CD4-positive, alpha-beta T cell treated with Interleukin-17A for 4 hours (primary cell): ENCODE measurements at regions not wholly inside any gene's neighbourhood (a gene's known extent, or its start where the extent isn't known, plus 50 kb on each side); places are given as distances from the start of the nearest gene placed in this dataset.

ENCODE experiments used
- DNase-seq: peaks from one replicate; pipeline ENCODE4 v3.0.0-alpha.2; 2020; ENCODE audit warnings: mixed read lengths

DNA sequence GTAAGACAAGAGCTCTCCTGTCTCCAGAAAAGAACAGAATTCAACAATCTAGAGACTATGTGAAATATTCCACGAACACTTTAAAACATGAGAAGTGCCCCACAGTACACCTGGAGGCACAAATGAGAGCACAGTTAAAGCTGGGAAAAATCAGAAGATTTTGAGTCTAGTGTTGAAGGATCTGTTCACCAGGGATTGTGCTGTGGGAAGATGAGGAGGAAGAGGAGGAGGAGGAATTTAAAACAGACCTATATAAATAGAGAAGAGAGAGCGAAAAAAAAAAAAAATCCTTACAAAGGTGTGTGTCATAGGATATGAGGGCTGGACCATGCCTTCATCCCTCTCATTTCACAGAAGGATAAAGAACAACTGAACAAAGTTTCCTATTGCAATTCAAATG lies 361.0 kb upstream of the SEMA6D start:
- DNase-seq, result no peak

DNA sequence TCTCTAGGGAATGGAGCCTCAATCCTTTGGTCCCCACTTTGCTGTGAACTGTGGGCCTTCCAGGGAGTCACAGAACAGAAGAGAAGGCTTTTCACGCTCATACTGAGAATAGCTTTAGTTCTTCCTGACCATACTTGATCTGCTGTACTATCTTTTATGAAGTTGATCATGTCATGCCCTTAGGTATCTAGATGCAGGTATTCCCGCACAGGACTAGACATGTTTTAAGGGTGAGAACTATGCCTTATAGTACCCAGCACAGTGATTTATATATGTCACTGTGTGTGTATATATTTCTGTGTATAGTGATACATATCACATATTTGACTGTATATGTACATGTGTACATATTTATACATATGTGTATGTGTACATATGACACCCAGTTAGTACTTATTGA lies 358.4 kb upstream of the SEMA6D start:
- DNase-seq, result no peak

DNA sequence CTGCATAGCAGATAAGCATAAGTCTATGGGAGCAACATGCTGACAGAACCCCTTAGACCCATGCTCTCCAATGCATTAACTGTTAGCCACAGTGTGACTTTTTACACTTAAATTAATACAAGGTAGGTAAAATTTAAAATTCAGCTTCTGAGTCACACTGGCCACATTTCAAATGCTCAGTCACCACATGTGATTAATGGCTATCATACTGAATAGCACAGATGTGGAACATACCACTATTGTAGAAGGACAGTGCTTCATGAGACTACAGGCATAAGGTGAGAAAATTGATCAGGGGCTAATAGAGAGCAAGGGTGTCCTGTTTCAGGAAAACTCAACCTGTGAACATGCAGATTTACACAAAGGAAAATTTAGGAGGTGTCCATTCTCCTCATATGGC lies 357.0 kb upstream of the SEMA6D start:
- DNase-seq, result no peak

DNA sequence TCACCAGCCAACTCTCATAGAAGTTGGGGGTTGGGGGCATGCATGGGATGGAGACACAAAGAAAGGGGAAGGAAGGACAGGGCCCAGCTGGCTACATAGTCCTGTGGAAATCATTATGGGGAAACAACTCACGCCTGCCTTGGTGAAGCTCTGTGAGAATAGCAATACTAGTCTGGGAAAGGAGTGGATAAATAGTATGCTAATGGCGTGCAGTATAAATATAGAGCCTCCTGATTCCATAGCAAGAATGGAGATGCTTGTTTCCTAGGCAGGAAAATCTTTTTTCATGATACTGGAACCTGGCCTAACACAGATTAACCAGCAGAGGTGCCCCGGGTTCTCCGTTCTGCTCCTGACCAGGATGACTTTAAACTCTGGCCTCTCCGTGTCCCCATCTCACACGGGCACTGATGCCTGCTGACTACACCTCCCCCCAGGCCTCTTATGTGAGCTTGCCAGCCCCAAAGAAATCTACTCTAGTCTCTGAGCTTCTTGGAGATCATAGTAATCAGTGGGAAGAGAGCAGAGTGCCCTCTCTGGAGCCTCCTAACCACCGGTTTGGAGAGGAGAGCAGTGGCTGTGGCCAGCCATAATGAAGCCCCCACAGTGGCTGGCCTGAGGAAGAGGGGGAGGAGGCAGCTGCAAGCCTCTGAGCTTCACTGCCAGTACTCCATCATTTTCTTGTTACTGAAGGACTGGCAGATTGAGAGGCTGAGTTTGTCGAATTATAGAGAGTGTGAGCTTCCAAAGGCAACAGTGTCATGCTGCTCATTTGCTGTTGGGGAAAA lies 355.0 kb upstream of the SEMA6D start:
- DNase-seq, result no peak

DNA sequence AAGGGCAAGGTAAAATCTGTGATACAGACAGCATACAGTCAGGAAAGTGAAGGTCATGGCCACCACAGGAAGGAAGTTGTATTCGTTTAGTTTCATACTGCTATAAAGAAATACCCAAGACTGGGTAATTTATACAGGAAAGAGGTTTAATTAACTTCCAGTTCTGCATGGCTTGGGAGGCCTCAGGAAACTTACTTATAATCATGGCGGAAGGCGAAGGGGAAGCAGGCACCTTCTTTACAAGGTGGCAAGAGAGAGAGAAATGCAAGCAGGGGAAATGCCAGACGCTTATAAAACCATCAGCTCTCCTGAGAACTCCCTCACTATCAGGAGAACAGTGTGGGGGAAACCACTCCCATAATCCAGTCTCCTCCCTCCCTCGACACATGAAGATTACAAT lies 353.7 kb upstream of the SEMA6D start:
- DNase-seq, result no peak

DNA sequence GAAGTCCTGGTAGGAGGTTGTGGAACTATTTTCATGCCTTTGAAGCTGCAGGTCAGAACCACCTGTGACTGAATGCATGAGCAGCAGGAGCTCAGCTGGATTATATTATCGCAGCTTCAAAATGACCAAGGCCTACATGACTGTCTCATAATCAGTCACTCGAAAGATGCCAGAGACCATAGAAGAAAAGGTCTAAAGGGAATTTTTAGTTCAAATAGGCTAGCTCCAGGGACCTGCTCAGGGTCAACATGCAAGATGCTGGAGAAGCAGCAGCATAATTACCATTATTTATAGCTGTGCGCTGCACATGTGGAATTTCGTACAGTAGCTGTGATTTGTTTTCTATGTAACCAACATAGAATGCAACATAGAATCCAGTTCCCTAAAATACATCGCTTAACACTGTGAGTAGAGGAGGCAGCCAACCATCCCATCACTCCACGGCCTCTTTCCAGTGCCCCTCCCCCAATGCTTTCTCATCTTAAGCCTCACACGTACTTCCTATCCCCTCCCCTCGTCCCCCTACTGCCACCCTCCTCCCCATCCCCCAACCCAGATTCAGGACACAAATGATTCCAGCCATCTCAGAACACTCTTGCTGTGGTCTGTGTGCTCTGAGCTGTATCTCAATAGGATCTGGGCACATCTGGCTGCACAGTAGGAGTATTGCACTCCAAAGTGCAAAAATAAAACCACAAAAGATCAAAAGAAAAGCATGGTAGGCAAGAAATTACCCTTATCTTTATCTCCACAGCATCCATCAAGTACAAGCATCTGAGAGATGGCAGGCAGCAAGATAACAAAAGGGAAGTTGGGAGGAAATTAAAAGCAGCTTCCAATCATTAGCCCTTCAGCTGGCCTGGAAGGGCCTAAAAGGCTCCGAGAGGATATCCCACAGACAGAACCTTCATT lies 352.8 kb upstream of the SEMA6D start:
- no peak for DNase-seq

DNA sequence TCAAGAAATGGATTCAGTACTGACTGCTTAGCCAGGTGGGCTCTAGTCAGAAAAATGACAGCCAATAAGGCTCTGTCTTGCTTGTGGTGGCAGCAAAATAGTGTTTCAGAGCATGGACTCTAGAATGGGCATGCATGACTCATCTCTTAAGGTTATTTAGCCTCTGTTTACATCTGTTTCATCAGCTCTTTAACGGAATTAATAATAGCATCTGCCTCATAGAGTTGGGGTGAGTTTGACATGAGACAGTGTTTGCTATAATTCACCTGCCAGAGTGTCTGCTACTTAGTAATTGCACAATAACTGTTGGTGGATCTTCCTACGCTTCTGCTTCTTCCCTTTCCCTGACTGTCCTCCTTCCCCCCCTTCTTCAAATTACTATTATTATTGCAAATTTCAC lies 350.4 kb upstream of the SEMA6D start:
- DNase-seq, result no peak

DNA sequence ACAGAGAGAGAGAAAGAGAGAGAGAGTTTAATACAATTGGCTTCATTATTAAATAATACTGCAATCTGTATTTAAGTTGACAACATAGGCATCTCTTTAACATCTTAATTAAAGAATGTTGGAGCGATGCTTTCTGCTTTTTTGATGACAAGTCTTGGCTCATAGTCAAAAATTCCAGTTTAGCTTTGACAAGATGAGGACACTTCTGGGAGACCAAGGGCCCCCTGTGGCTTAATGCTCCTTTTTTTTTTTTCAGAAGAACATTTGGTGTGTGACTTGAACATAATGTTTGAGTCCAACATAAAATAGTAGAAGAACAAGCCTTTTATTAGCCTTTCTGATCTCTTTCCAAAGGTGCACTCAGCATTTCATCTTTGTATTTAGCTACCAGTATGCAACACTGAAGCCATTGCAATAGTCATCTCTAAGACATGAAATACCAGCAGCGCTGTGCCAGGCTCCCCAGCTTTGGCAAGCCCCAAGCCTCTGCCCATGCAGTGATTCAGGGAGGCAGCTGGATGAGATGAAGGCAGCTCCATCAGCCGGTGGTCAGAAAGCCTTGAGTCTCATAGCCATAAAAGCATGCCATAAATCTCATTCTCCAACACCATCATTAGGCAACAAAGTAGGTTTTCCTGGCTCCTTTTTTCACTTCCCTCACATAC lies 349.4 kb upstream of the SEMA6D start:
- DNase-seq, result no peak

DNA sequence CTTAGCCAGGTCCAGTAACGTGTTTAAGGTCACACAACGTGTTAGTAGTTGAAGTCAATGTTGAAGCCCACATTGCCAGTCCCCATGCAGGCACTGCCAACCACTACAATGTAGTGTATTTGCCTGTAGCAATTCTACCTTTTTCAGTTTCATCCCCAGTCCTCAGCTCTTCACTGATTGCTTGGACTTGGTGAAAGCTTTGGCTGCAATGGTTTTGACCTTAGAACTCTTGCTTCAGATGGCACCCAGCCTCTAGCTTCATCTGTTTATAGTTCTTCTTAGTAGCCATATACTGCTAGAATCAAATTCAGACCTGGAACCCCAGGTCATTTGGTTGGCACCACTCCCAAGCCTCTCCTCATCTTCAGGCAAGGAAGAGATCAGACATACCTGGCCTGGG lies 345.4 kb upstream of the SEMA6D start:
- no peak for DNase-seq

DNA sequence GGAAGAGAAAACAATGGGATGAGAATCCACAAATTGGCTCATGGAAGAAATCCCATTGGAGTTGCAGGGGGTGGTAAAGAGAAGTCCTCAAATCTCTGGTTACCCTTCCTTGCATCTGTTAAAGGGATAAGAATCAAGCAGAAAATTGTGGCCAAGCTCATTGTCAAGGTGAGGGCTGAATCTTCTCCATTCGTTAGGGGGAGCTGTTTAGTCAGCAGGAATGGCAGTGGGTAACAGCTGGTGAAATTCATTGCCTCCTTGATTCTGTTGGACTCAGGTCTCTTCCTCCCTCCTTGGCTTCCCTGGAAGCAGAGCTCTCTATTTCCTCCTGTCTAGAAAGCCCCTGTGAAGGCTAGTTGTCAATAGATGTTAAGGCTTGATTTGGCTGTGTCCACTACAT lies 343.1 kb upstream of the SEMA6D start:
- no peak for DNase-seq

DNA sequence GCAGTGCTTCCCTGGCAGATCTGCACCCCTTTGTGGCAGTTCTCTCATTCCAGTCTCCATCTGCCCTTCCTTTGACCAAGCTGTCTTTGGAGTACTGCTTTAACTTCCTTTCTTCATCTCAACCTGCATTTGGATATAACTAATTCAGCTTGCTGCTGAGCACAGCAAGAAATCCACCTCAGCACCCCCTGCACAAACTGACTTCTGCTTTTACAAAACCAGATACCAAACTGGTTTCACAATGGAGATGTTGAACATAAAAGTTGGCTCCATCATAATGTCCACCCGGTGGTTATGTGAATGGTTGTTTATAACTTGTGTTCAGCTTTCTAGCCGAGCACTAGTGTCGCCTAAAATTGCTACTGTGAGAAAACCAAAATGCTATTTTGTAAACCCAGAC lies 341.1 kb upstream of the SEMA6D start:
- no peak for DNase-seq

DNA sequence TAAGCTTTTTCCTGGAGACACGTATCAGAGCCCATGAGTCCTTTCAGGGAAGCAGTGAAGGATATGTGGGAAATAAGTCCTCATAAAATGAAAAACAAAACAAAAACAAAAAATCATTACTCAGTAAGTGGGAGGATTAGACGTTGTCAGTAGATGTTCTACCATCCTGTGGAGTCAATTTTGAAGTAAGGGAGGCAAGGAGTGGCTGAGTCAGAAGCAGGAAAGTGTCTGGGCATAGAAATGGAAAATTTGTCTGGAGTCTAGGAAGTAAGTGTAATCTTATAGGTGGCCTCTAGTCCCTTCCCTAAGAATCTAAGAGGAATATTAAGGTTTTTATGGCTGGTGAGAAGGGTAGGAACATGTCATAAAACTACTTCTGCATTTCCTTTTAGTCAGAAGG lies 339.8 kb upstream of the SEMA6D start:
- DNase-seq, result no peak

DNA sequence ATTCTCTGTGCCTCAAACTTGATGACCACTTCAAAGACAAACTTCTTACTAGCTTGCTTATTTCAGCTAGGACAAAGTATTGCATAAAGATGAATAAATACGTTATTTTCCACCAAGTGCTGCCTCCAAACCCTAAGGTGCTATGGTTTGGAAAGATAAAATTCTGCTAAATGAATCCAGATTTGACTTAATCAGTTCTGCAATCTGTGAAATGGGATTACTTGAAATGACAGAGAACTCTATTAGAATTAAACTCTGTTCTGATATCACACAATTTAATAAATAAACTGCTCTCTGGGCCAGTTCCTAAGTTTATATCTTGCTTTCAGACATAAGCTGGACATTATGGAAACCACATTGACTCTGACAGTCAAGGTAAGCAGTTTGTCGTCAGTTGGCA lies 338.8 kb upstream of the SEMA6D start:
- no peak for DNase-seq

DNA sequence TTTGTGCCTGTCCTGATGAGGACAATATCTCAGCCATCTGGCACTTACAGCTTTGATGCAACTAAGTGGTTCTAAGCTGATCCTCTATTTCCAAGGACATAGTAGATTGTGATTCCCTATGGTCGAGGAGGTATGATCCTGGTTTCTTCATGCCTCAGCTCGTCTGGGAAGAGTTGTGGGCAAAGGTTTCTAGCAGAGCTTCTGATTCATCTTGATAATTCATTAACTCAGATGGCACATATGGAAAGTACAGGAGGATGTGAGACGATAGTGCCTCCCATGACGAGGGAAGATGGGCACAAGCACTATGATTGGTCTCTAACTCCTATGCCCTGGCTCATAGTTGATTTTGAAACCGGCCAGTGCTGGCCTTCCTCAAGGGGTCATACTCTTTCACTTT lies 334.2 kb upstream of the SEMA6D start:
- no peak for DNase-seq

DNA sequence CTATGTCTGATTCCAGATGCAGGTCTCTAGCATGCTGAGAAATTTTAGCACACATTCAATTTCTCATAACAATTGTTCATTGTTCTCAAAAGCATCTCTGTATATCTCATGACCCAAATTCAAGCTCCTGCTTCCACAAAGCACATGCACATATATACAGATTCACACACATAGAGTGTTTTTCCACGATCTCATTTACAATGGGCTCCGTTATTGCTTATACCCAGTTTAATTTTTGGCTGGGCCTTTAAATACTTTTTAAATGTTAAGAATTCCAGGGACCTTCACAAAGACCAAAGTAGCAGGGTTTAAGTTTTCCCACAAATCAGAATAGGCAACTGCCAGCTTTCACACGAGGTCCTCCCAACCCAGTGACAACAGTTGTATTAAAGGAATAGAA lies 333.5 kb upstream of the SEMA6D start:
- DNase-seq, result no peak

DNA sequence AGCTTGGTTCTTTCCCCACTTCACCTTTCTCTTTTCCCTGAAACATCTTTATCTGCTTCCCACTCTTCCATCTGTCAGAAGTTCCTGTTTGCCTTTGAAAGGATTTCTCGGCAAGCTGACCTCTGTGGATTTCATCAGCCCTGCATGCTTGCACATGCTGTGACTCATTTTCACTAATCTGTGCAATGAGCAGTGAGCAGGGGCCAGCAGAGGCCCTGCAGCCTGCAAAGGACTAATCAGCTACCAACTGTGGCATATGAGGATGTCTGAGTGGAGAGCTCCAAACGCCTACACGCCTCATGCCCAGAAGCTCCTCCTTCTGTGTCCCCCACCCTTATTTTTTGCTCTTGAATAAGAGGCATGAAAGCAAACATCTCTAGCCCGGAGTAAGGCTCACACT lies 333.0 kb upstream of the SEMA6D start:
- DNase-seq, result no peak

DNA sequence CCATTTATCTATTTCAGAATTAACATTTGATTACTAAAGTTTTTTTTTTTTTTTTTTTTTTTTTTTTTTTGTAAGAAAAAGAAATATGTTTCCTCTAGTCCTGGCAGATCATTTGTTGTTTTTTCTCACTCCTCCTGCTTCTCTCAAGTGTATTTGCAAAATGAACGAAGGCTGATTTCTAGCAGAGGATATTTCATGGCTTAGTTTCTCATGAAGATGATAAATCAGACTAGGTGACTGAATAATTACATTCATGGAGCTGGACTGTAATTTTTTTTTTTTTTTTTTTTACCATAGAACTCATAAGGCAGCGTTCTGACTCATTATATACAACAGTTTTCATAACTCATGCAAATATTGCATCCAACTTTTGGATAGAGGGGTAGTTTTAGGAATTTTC lies 332.5 kb upstream of the SEMA6D start:
- no peak for DNase-seq

DNA sequence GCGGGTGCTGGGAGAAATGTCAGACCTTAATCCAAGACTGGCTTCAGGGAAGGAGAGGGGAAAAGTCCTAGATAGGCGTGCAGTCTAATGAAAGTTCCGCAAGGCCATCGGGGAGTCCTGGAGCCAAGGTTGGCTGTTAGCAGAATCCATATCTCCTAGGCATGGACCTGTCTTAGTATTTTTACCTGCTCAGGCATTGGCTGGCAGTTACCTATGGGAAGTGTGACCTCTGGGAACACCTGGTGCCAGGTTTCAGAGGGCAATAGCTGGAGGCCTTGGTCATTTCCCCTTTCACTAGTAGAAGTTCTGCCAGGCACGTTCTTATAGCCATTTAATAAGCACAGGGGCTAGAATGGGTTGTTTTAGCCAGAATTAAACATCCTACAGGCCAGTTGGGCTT lies 330.8 kb upstream of the SEMA6D start:
- no peak for DNase-seq

DNA sequence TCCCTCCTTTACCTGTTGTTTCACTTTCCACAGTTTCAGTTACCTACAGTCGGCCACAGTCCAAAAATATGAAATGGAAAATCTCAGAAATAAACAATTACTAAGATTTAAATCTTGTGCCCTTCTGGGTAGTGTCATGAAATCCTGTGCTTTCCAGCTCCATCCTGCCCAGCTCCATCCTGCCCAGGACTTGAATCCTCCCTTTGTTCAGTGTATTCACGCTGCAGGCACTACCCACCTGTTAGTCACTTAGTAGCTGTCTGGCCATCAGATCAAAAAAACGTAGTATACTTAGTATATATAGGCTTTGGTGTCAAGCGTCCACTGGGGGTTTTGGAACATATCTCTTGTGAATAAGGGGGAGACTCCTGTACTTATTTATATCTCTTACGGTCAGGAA lies 329.0 kb upstream of the SEMA6D start:
- no peak for DNase-seq

DNA sequence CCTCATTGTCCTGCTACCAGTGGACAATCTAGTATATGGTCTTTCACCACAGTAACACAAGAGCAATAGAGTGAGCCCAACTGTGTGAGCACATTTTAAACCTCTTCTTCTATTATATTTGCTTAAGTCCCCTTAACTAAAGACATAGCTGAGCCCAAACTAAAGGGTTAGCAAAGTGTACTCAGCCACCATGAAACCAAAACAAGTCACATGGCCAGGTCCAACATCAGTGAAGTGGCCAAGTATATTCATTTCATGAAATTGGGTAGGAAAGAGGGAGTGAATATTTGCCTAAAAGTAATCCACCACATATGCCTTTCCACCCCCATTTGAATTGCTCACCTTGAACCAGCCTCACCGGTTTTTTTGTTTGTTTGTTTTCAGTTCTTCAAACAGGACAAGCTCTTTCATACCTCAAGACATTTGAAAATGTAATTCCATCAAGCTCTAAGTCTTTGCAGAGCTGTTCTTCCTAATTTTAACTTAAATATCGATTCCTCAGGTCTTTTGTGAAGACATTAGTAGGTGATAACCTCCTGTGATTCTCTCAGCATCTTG lies 327.0 kb upstream of the SEMA6D start:
- no peak for DNase-seq

DNA sequence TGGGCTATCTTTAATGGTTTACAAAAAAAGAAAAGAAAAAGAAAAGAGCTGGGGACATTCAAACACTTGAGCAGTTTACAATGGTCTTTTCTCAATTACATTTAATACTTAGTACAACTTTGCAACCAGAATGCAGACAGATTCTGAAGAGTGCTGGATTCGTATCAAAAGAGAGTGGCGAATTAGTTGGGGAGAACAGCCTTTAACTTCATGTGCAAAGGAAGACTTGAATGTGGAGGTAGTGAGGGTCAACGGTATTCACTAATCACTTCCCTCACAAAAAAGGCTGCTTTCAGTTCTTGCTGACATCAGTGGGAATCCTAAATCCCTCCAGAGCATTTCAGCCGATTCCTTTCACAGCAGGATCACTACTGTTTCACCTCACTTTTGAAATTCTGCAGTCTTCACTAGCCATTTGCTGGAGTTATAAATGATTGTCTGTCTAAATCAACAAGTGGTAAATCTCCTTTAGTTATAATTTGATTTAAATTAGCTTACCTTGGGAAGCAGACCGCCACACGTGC lies 323.0 kb upstream of the SEMA6D start:
- DNase-seq, result no peak

DNA sequence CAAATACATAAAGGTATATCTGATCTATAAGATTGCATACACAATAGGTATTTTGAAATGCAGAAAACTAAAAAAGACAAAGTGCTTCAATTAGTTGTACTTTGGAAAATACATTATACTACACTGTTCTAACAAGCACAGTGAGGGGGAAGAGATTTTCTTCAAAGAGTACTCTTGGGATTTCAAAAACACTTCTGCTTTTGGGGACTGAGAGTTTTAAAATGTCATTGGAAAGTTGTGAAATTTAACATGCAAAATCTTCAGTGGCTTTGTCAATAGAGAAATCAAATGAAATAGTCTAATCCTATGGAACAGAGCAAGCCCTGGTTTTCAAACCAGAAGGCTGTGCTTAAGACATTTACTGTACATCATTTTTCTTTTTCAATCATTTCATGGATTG lies 322.2 kb upstream of the SEMA6D start:
- no peak for DNase-seq

DNA sequence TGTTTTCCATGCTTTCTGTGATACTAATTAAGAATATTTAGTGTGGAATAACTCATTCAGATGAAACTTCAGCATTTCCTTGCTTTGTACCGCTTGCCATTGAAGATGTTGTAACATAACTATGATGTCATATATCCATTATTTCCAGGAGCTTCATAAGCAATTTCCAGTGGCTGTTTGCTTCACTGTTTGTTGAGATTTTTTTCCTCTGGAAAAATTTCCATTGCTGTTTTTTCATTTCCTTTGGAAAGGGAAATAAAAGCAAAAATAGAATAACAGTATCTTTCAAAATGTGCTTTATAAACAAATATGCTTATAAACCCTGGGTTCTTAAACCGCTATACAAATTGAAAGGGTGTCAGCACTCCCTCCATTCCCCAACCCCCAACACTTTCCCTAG lies 319.6 kb upstream of the SEMA6D start:
- no peak for DNase-seq
